Suprapubic skin (tissue), 4 donors: ENCODE measurements at regions not wholly inside any gene's neighbourhood (a gene's known extent, or its start where the extent isn't known, plus 50 kb on each side); places are given as distances from the start of the nearest gene placed in this dataset.
"Not testable (repeated sequence)": the region's sequence is repeated elsewhere in the genome, so short reads cannot be mapped to it uniquely, and the experiment has no call there.

Source experiments
- DNase-seq, 2 donors: peaks; one replicate each; pipeline ENCODE4 v3.0.0-alpha.2; 2019; ENCODE audit warnings: low spot score in 2 of 2
- H3K27ac ChIP-seq: fragments of 200-600 bp; sonication (generic); one replicate; pipeline ENCODE4 v1.5.1; 2019
- H3K27me3 ChIP-seq: fragments of 200-600 bp; sonication (generic); one replicate; pipeline ENCODE4 v1.5.1; 2019
- H3K36me3 ChIP-seq: fragments of 200-600 bp; sonication (generic); one replicate; pipeline ENCODE4 v1.5.1; 2019
- H3K4me1 ChIP-seq: fragments of 200-600 bp; sonication (generic); one replicate; pipeline ENCODE4 v1.5.1; 2019
- H3K4me3 ChIP-seq: fragments of 200-600 bp; sonication (generic); one replicate; pipeline ENCODE4 v1.5.1; 2019; ENCODE audit warnings: mild to moderate bottlenecking
- H3K9me3 ChIP-seq: fragments of 200-600 bp; sonication (generic); one replicate; pipeline ENCODE4 v1.5.1; 2019
- CTCF ChIP-seq, 2 donors: fragments of 200-600 bp in 1 of 2; fragments of 450-650 bp in 1 of 2; sonication (generic) in 1 of 2; IDR thresholded peaks; one replicate each; pipeline ENCODE4 v1.5.1; 2016 to 2019; ENCODE audit warnings: antibody characterized with exemption in 2 of 2, mild to moderate bottlenecking in 1 of 2, moderate library complexity in 1 of 2
- EP300 ChIP-seq: sonication (generic); formaldehyde crosslinking; IDR thresholded peaks from one replicate; pipeline ENCODE4 v1.6.1; 2017; ENCODE audit warnings: antibody characterized with exemption
- POLR2A ChIP-seq, 2 donors: fragments of 450-650 bp; IDR thresholded peaks; one replicate each; pipeline ENCODE4 v1.6.1; 2017; ENCODE audit warnings: antibody characterized with exemption in 2 of 2, mild to moderate bottlenecking in 2 of 2, moderate library complexity in 2 of 2
- POLR2AphosphoS5 ChIP-seq, 3 donors: sonication (generic); formaldehyde crosslinking; IDR thresholded peaks; one replicate each; pipeline ENCODE4 v1.6.1; 2017; ENCODE audit warnings: antibody characterized with exemption in 3 of 3
- WGBS: methylation state at CpG from one replicate; pipeline ENCODE4 v1.1.5; 2018; 5-methylcytosine and 5-hydroxymethylcytosine counted together

- no peak for DNase-seq
- no peaks in the 10 kb centered on the region for H3K4me1 ChIP-seq
- no peaks in the 10 kb centered on the region for H3K36me3 ChIP-seq
- H3K27me3 ChIP-seq, result peaks cover 3% of the 10 kb centered on the region
- H3K9me3 ChIP-seq, result no peaks in the 10 kb centered on the region
- no peak for TF ChIP-seq CTCF (IDR thresholded peaks at IDR 0.05)
- 57% methylated on average over 2 of the region's 2 CpGs for WGBS
- H3K4me3 ChIP-seq, result no peak overlapping the region
- no peak overlapping the region for H3K27ac ChIP-seq
These were observed 322.3 kb downstream of the LNPK start for GRCh38 chr2:175679728-175680127.

GRCh38 chr2:175679231-175679630 is 322.8 kb downstream of the LNPK start:
- no peak overlapping the region for H3K4me3 ChIP-seq
- no peaks in the 10 kb centered on the region for H3K4me1 ChIP-seq
- no peaks in the 10 kb centered on the region for H3K9me3 ChIP-seq
- no peak for DNase-seq
- TF ChIP-seq POLR2A (IDR thresholded peaks at IDR 0.05), result no peak
- no peak for TF ChIP-seq CTCF (IDR thresholded peaks at IDR 0.05)
- TF ChIP-seq EP300, result no peak
- no peak for TF ChIP-seq POLR2AphosphoS5 (IDR thresholded peaks at IDR 0.05)
- 76% methylated on average over 4 of the region's 4 CpGs for WGBS
- no peak overlapping the region for H3K27ac ChIP-seq
- H3K27me3 ChIP-seq, result no peaks in the 10 kb centered on the region
- no peaks in the 10 kb centered on the region for H3K36me3 ChIP-seq

- Histone ChIP-seq H3K9me3 (peaks cover 2% of the 10 kb centered on the region), H3K4me3 (no peak overlapping the region), H3K4me1 (no peaks in the 10 kb centered on the region), H3K27me3 (no peaks in the 10 kb centered on the region), H3K27ac (no peak overlapping the region), H3K36me3 (no peaks in the 10 kb centered on the region)
- DNase-seq, result no peak
- TF ChIP-seq POLR2A (IDR thresholded peaks at IDR 0.05) (no peak), EP300 (no peak)
- WGBS, result 88% methylated on average over 2 of the region's 2 CpGs
These were observed 324.2 kb downstream of the LNPK start for GRCh38 chr2:175677880-175678279.

GRCh38 chr2:175676813-175677212 is 325.3 kb downstream of the LNPK start:
- no peaks in the 10 kb centered on the region for H3K4me1 ChIP-seq
- WGBS, result 78% methylated on average over 3 of the region's 3 CpGs

GRCh38 chr2:175668804-175669203 is 333.3 kb downstream of the LNPK start:
- not testable (repeated sequence) for H3K4me3 ChIP-seq, H3K27me3 ChIP-seq
- 66% methylated on average over 5 of the region's 7 CpGs for WGBS

More at GRCh38 chr2:175676813-175677212, 325.3 kb downstream of the LNPK start:
- Histone ChIP-seq H3K27me3 (no peaks in the 10 kb centered on the region), H3K4me3 (no peak overlapping the region), H3K27ac (no peak overlapping the region), H3K36me3 (no peaks in the 10 kb centered on the region), H3K9me3 (peaks cover 2% of the 10 kb centered on the region)
- no peak for TF ChIP-seq CTCF (IDR thresholded peaks at IDR 0.05)
- no peak for TF ChIP-seq POLR2AphosphoS5 (IDR thresholded peaks at IDR 0.05)
- TF ChIP-seq EP300, result no peak
- no peak for TF ChIP-seq POLR2A (IDR thresholded peaks at IDR 0.05)
- DNase-seq, result no peak

GRCh38 chr2:175662335-175662734 is 339.7 kb downstream of the LNPK start:
- Histone ChIP-seq H3K9me3 (no peaks in the 10 kb centered on the region), H3K4me3 (no peak overlapping the region), H3K4me1 (no peaks in the 10 kb centered on the region), H3K36me3 (no peaks in the 10 kb centered on the region), H3K27me3 (no peaks in the 10 kb centered on the region), H3K27ac (no peak overlapping the region)
- DNase-seq, result no peak
- 89% methylated on average over 1 of the region's 1 CpG for WGBS
- TF ChIP-seq EP300 (no peak), CTCF (IDR thresholded peaks at IDR 0.05) (no peak), POLR2AphosphoS5 (IDR thresholded peaks at IDR 0.05) (no peak), POLR2A (IDR thresholded peaks at IDR 0.05) (no peak)

More at GRCh38 chr2:175668804-175669203, 333.3 kb downstream of the LNPK start:
- H3K4me1 ChIP-seq, H3K27ac ChIP-seq, DNase-seq, H3K36me3 ChIP-seq, H3K9me3 ChIP-seq: not testable (repeated sequence)
